GM12878 (cell line): ENCODE measurements at regions not wholly inside any gene's neighbourhood (a gene's known extent, or its start where the extent isn't known, plus 50 kb on each side); places are given as distances from the start of the nearest gene placed in this dataset.

Source experiments
- ATAC-seq: fragments of 200-7000 bp; cut with Tn5 transposase; 3 replicates; pipeline ENCODE4 v1.9.1; 2020; ENCODE audit warnings: mild to moderate bottlenecking, moderate library complexity
- BruUV-seq: library from RNA; stranded (reverse); fragments of 400-500 nt; replicated peaks from 2 replicates; lab custom pipeline; 2021; lab: Mats Ljungman, UMichigan
- CTCF ChIA-PET: fragments of 300-600 bp; sonication (Branson Sonifier 250); formaldehyde crosslinking; extraction: SDS; loops from one replicate; lab custom pipeline; 2021; ENCODE audit warnings: inconsistent platforms; lab: Yijun Ruan, JAX
- POLR2A ChIA-PET: fragments of 350-600 bp; formaldehyde crosslinking; extraction: SDS; loops from one replicate; lab custom pipeline; 2021; ENCODE audit warnings: inconsistent platforms; lab: Charles Lee
- RAD21 ChIA-PET: fragments of 300-600 bp; sonication (Branson Sonifier 250); formaldehyde crosslinking; loops from one replicate; lab custom pipeline; 2023; ENCODE audit warnings: antibody characterized with exemption; ENCODE audit not compliant: unreplicated experiment; lab: Charles Lee
- SMC1A ChIA-PET: fragments of 300-600 bp; sonication (Branson Sonifier 250); formaldehyde crosslinking; loops from one replicate; lab custom pipeline; 2023; ENCODE audit not compliant: unreplicated experiment, uncharacterized antibody; lab: Charles Lee
- DNase-seq: peaks from one replicate; pipeline ENCODE4 v3.0.0-alpha.2; 2011; ENCODE audit warnings: low read depth, low spot score
- FAIRE-seq: peaks from 3 replicates; lab custom pipeline; 2011; peaks lifted over from hg19 to GRCh38; lab: Jason Lieb, UNC
- H2AFZ ChIP-seq: 2 replicates; pipeline ENCODE4 v1.6.0; 2011; ENCODE audit warnings: low read depth, low read length, control low read depth; ENCODE audit not compliant: control insufficient read depth
- H3K27ac ChIP-seq: 2 replicates; pipeline ENCODE4 v1.5.1; 2011; ENCODE audit warnings: control low read depth; ENCODE audit not compliant: control insufficient read depth, insufficient read depth
- H3K27me3 ChIP-seq, 2 experiments: replicated peaks in 1 of 2; 2 replicates each; pipeline versions ENCODE4 v1.6.0 to v1.6.1; 2011; ENCODE audit warnings: low read length in 1 of 2; ENCODE audit not compliant: control insufficient read depth in 2 of 2, insufficient read depth in 2 of 2
- H3K36me3 ChIP-seq, 2 experiments: 2 replicates each; pipeline ENCODE4 v1.5.1; 2011; ENCODE audit warnings: low read length in 1 of 2; ENCODE audit not compliant: control insufficient read depth in 2 of 2, insufficient read depth in 2 of 2
- H3K4me1 ChIP-seq: 2 replicates; pipeline ENCODE4 v1.6.1; 2011; ENCODE audit warnings: mild to moderate bottlenecking, low read length, moderate library complexity, mixed read lengths; ENCODE audit not compliant: control insufficient read depth, insufficient read depth
- H3K4me2 ChIP-seq: 2 replicates; pipeline ENCODE4 v1.6.0; 2011; ENCODE audit warnings: control low read depth; ENCODE audit not compliant: control insufficient read depth, insufficient read depth
- H3K4me3 ChIP-seq: fragments of 200-600 bp; sonication (generic); 2 replicates; pipeline ENCODE4 v1.5.1; 2016
- H3K79me2 ChIP-seq: 2 replicates; pipeline ENCODE4 v1.6.0; 2011; ENCODE audit warnings: low read length; ENCODE audit not compliant: control insufficient read depth, insufficient read depth
- H3K9ac ChIP-seq: 2 replicates; pipeline ENCODE4 v1.8.0; 2011; ENCODE audit warnings: low read length, control low read depth, mixed read lengths; ENCODE audit not compliant: control insufficient read depth, insufficient read depth
- H3K9me3 ChIP-seq: replicated peaks from 3 replicates; pipeline ENCODE4 v1.5.1; 2011; ENCODE audit warnings: mild to moderate bottlenecking, low read length; ENCODE audit not compliant: control insufficient read depth, insufficient read depth
- H4K20me1 ChIP-seq: 2 replicates; pipeline ENCODE4 v1.6.0; 2011; ENCODE audit not compliant: control insufficient read depth, insufficient read depth
- CUX1 ChIP-seq: IDR thresholded peaks from 2 replicates; pipeline ENCODE4 v1.6.1; 2012; ENCODE audit warnings: improper control_type of control experiment, low read depth, low read length; ENCODE audit not compliant: insufficient replicate concordance
- ZNF687 ChIP-seq: fragments of 450-650 bp; IDR thresholded peaks from 2 replicates; pipeline ENCODE4 v1.6.1; 2017; ENCODE audit warnings: mild to moderate bottlenecking, moderate library complexity
- WGBS: methylation state at CpG from one replicate; pipeline ENCODE4 v1.1.6; 2016; ENCODE audit warnings: low lambda C conversion rate; ENCODE audit not compliant: insufficient replicate concordance, insufficient coverage; ENCODE audit errors: missing lambda C conversion rate; 5-methylcytosine and 5-hydroxymethylcytosine counted together
- in situ Hi-C: fragments of 300-500 bp; cut with MboI; formaldehyde crosslinking; loops from 9 replicates; pipeline ENCODE4 v1.14.3; 2018; ENCODE audit warnings: mixed read lengths
- intact Hi-C: fragments of 100-400 bp; cut with micrococcal nuclease; formaldehyde crosslinking; loops from one replicate; pipeline ENCODE4 v1.14.2; 2022; ENCODE audit not compliant: unreplicated experiment

- RAD21 ChIA-PET, result interaction anchor here (0.7 to 13.9 kb wide), 9 partner anchors 8 to 1375 kb away, joined by 3 to 175 read pairs (median 5); partner anchors contain the start of genes INTS6, SPRYD7 and TRIM13
- Histone ChIP-seq H3K36me3 (no peaks in the 10 kb centered on the region), H3K9ac (peak overlapping the region; percentile 93), H3K27me3 (no peaks in the 10 kb centered on the region), H3K9me3 (no peaks in the 10 kb centered on the region), H3K79me2 (peaks cover 93% of the 10 kb centered on the region), H3K4me2 (peak overlapping the region; percentile 68), H2AFZ (no peak overlapping the region), H3K27ac (peak overlapping the region; percentile 82), H4K20me1 (no peaks in the 10 kb centered on the region), H3K4me3 (peak overlapping the region; percentile 92), H3K4me1 (peaks cover 2% of the 10 kb centered on the region; the same call in 1 of the 2 replicates)
- TF ChIP-seq ZNF687, result no peak
- TF ChIP-seq CUX1, result peak; percentile 16
- ATAC-seq (no peak), FAIRE-seq (no peak), DNase-seq (no peak)
- POLR2A ChIA-PET, result interaction anchor here (0.7 to 7.9 kb wide), 5 partner anchors 46 to 285 kb away, joined by 3 to 80 read pairs (median 3); partner anchors contain the start of genes SPRYD7 and TRIM13
- in situ Hi-C loops (no loop called here), intact Hi-C loops (loop anchor here (5.0 kb wide), 1 partner anchor 141 kb away; the partner anchor contains the start of gene SPRYD7)
- SMC1A ChIA-PET, result interaction anchor here (0.7 to 7.8 kb wide), 11 partner anchors 8 to 834 kb away, joined by 3 to 59 read pairs (median 5); partner anchors contain the start of gene TRIM13
- BruUV-seq, result no TSS peak
- CTCF ChIA-PET, result interaction anchor here (0.8 to 15.3 kb wide), 6 partner anchors 11 to 833 kb away, joined by 3 to 159 read pairs (median 4); partner anchors contain the start of gene TRIM13
- WGBS, result 17% methylated on average over 3 of the region's 3 CpGs
Measured at GRCh38 chr13:50078231-50078894, 63.1 kb downstream of the KCNRG start.
